ENCODE measurements at regions not wholly inside any gene's neighbourhood (a gene's known extent, or its start where the extent isn't known, plus 50 kb on each side); places are given as distances from the start of the nearest gene placed in this dataset.
A peak's percentile ranks its signal among the peaks of the same experiment; 100 is the strongest.

GRCh38 chr18:28439870-28440269, 262.9 kb upstream of the CDH2 start:
- H3K27me3 ChIP-seq (ENCODE audit: control insufficient read depth, insufficient read depth, low read length), result no peaks in the 10 kb centered on the region
- H2AFZ ChIP-seq (ENCODE audit: low read length), result no peak overlapping the region
- H3K36me3 ChIP-seq (ENCODE audit: control insufficient read depth, insufficient read depth, low read length), result no peaks in the 10 kb centered on the region
- no peak overlapping the region for H3K27ac ChIP-seq (ENCODE audit: insufficient read depth, low read length)
- H3K9me3 ChIP-seq (ENCODE audit: control insufficient read depth, insufficient read depth, low read depth, low read length), result no peaks in the 10 kb centered on the region
- H3K4me1 ChIP-seq (ENCODE audit: control insufficient read depth, extremely low read depth, insufficient read depth, low read length), result no peaks in the 10 kb centered on the region
- no peaks in the 10 kb centered on the region for H3K79me2 ChIP-seq (ENCODE audit: control insufficient read depth, insufficient read depth, low read length)
- no peak overlapping the region for H3K4me3 ChIP-seq (replicated peaks in 1 of 4; ENCODE audit: control extremely low read depth in 1 of 4, insufficient read depth in 1 of 4, low read depth in 3 of 4, low read length in 4 of 4)
- no peak overlapping the region for H3K4me2 ChIP-seq (ENCODE audit: extremely low read depth, insufficient read depth, low read length)
- TF ChIP-seq EZH2 (IDR thresholded peaks at IDR 0.05; ENCODE audit: low read length, missing control alignments) (no peak), CTCF (conservative IDR thresholded peaks at IDR 0.05 in 1 of 2, IDR thresholded peaks at IDR 0.05 in 1 of 2; ENCODE audit: low read depth in 1 of 2, low read length in 2 of 2) (no peak)
- no peaks in the 10 kb centered on the region for H4K20me1 ChIP-seq (ENCODE audit: control insufficient read depth, extremely low read depth, insufficient read depth, low read length)
- DNase-seq (ENCODE audit: low read depth in 2 of 2), result peak in 1 of 2 donors; percentile 47
- H3K9ac ChIP-seq (ENCODE audit: insufficient read depth, low read length), result no peak overlapping the region

GRCh38 chr18:28438381-28438780, 261.5 kb upstream of the CDH2 start:
- H3K9ac ChIP-seq (ENCODE audit: insufficient read depth, low read length), result no peak overlapping the region
- H3K27ac ChIP-seq (ENCODE audit: insufficient read depth, low read length), result no peak overlapping the region
- no peaks in the 10 kb centered on the region for H3K9me3 ChIP-seq (ENCODE audit: control insufficient read depth, insufficient read depth, low read depth, low read length)
- no peaks in the 10 kb centered on the region for H3K27me3 ChIP-seq (ENCODE audit: control insufficient read depth, insufficient read depth, low read length)
- no peak overlapping the region for H2AFZ ChIP-seq (ENCODE audit: low read length)
- no peaks in the 10 kb centered on the region for H3K36me3 ChIP-seq (ENCODE audit: control insufficient read depth, insufficient read depth, low read length)
- no peak for DNase-seq (ENCODE audit: low read depth in 2 of 2)
- no peak for TF ChIP-seq EZH2 (IDR thresholded peaks at IDR 0.05; ENCODE audit: low read length, missing control alignments)
- TF ChIP-seq CTCF (conservative IDR thresholded peaks at IDR 0.05 in 1 of 2, IDR thresholded peaks at IDR 0.05 in 1 of 2; ENCODE audit: low read depth in 1 of 2, low read length in 2 of 2), result no peak
- no peaks in the 10 kb centered on the region for H4K20me1 ChIP-seq (ENCODE audit: control insufficient read depth, extremely low read depth, insufficient read depth, low read length)
- H3K79me2 ChIP-seq (ENCODE audit: control insufficient read depth, insufficient read depth, low read length), result no peaks in the 10 kb centered on the region
- no peak overlapping the region for H3K4me3 ChIP-seq (replicated peaks in 1 of 4; ENCODE audit: control extremely low read depth in 1 of 4, insufficient read depth in 1 of 4, low read depth in 3 of 4, low read length in 4 of 4)
- H3K4me2 ChIP-seq (ENCODE audit: extremely low read depth, insufficient read depth, low read length), result no peak overlapping the region
- no peaks in the 10 kb centered on the region for H3K4me1 ChIP-seq (ENCODE audit: control insufficient read depth, extremely low read depth, insufficient read depth, low read length)

- Histone ChIP-seq H3K27me3 (ENCODE audit: control insufficient read depth, insufficient read depth, low read length) (no peaks in the 10 kb centered on the region), H3K9ac (ENCODE audit: insufficient read depth, low read length) (no peak overlapping the region), H3K79me2 (ENCODE audit: control insufficient read depth, insufficient read depth, low read length) (no peaks in the 10 kb centered on the region), H4K20me1 (ENCODE audit: control insufficient read depth, extremely low read depth, insufficient read depth, low read length) (no peaks in the 10 kb centered on the region), H3K36me3 (ENCODE audit: control insufficient read depth, insufficient read depth, low read length) (no peaks in the 10 kb centered on the region), H3K9me3 (ENCODE audit: control insufficient read depth, insufficient read depth, low read depth, low read length) (no peaks in the 10 kb centered on the region), H3K27ac (ENCODE audit: insufficient read depth, low read length) (no peak overlapping the region), H3K4me2 (ENCODE audit: extremely low read depth, insufficient read depth, low read length) (no peak overlapping the region), H3K4me1 (ENCODE audit: control insufficient read depth, extremely low read depth, insufficient read depth, low read length) (no peaks in the 10 kb centered on the region), H3K4me3 (replicated peaks in 1 of 4; ENCODE audit: control extremely low read depth in 1 of 4, insufficient read depth in 1 of 4, low read depth in 3 of 4, low read length in 4 of 4) (no peak overlapping the region), H2AFZ (ENCODE audit: low read length) (no peak overlapping the region)
- TF ChIP-seq EZH2 (IDR thresholded peaks at IDR 0.05; ENCODE audit: low read length, missing control alignments) (no peak), CTCF (conservative IDR thresholded peaks at IDR 0.05 in 1 of 2, IDR thresholded peaks at IDR 0.05 in 1 of 2; ENCODE audit: low read depth in 1 of 2, low read length in 2 of 2) (no peak)
- DNase-seq (ENCODE audit: low read depth in 2 of 2), result peak in 1 of 2 donors; percentile 3
Measured at GRCh38 chr18:28432339-28432738, 255.4 kb upstream of the CDH2 start.

Data from fibroblast of lung (primary cell).